GM18498 (cell line): ENCODE measurements at regions not wholly inside any gene's neighbourhood (a gene's known extent, or its start where the extent isn't known, plus 50 kb on each side); places are given as distances from the start of the nearest gene placed in this dataset.
A peak's percentile ranks its signal among the peaks of the same experiment; 100 is the strongest.

ENCODE experiments used
- ATAC-seq: cut with Tn5 transposase; IDR thresholded peaks from one replicate; pipeline ENCODE4 v1.9.1; 2021; ENCODE audit warnings: mild to moderate bottlenecking, moderate library complexity; ENCODE audit not compliant: unreplicated experiment

DNA sequence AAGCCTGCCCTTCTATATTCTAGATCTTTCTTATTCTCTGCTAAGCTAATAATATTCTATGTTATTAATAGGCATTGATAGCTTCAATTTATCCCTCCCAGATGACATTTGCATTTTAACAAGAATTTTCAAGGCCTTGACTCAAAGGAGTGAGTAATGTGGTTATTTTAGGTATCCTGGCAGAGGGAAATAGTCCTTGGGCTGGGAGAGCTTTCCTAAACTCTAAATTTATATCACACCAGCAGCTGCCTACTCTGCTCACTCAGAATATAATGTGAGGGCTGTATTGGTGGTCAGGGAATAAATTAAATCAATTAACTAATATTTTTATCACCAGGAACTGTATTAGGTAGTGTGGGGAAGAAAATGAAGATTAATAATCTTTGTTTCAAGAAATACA is 74.8 kb upstream of the ADAM23 start:
- ATAC-seq: no peak

DNA sequence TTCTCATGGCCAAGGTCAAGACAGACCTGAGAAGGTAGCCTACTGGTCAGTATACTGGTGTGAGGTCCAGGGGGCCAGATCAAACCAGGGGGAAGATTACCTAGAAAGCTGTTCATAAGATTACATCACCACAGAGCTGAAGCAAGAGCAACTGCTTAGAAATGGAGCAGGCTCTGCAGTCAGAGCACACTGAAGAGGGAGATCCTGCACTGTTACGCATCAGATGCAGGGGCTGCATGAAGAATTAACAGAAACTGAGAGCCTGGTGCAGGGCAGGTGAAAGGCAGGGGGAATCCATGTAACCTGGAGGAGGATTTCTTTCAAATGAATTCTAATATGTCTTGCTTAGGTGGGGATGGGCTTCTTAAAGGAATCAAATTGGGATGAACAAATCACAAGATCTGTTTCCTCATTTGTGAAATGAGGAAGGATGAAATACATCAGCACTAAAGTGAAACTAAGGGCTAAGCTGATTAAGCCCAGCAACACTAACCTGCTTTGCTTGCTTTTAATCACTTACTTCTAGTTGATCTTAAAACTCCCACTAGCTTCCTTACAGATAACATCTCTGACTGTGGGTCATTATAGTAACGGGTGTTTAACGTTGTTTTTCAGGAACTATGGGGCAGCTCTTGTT is 74.3 kb upstream of the ADAM23 start:
- no peak for ATAC-seq

DNA sequence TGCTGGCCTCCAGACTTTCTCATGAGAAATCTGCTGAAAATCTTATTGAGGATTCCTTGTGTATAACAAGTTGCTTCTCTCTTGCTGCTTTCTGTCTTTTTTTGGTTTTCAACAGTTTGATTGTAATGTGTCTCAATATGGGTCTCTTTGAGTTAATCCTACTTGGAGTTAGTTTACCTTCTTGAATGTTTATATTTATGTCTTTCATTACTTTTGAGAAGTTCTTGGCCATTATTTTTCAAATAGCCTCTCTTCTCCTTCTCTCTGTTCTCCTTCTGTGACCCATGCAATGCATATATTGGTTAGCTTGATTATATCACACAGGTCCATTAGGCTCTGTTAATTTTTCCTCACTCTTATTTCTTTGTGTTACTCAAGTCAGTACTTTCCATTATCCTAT is 67.4 kb upstream of the ADAM23 start:
- no peak for ATAC-seq

DNA sequence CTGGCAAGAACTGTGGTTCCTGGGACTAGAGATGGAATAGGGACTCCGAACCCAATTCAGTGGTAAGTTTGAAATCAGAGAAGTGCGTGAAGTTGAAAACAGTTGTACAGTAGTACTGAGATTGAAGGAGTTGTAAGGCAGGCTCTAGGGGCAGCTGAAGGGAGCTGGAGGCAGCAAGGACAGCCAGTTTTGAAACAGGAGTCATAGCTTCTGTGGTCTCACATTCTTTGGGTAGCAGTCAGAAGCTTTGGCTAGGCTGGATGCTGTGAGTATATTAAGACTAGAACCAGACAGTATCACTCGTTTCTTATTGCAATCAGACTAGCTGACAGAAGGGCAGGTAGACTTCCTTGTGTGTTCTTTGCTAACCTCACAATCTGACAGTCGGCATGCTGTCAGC is 64.5 kb upstream of the ADAM23 start:
- no peak for ATAC-seq

DNA sequence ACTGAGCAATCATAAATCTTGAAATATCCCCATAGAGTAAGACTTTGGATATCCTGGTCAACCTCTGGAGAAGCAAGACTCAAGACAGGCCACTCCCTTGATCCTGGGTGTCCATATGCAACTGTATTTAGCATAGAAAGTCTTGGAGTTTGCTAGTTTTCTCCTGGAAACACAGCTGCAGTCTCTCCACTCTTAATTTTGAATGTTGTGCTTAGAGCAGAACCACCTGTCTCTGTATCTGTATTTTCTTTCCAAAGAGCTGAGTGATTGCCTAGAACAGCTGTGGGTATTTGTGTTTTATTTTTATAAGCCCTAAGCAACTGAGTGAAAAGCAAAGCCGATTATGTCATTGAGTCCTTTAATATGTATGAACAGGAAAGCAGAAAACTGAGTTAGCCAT is 64.1 kb upstream of the ADAM23 start:
- no peak for ATAC-seq

DNA sequence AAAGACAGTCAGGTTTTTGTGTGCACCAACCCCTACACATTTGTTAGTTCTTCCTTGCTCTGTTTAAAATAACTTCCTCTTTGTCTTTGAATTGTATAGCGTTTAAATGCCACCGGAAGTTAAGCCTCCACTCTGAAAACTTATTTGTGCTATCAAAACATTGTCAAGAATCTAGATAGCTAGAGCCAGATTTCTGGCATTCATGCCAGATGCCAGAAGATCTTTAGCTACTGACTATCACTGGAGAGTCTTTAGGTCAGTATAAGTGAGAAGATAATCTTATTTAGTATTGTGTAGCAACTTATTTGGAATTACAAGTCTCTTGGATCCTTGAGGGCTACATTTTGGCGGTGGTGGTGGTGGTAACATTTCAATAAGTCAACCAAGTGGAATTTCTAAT is 63.4 kb upstream of the ADAM23 start:
- no peak for ATAC-seq

DNA sequence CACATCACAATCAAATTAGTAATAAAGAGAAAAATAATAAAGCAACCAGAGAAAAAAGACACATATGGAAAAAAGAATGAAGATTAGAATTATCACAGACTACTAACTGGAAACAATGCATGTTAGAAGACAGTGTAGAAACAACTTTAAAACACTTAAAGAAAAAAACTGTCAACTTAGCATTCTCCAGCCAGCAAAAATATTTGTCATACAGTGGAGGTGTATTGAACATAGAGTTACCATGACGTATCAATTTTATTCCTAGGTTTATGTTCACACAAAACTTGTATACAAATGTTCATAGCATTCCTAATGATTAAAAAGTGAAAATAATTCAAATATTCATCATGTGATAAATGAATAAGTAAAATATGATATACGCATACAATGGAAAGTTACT is 61.5 kb upstream of the ADAM23 start:
- no peak for ATAC-seq

DNA sequence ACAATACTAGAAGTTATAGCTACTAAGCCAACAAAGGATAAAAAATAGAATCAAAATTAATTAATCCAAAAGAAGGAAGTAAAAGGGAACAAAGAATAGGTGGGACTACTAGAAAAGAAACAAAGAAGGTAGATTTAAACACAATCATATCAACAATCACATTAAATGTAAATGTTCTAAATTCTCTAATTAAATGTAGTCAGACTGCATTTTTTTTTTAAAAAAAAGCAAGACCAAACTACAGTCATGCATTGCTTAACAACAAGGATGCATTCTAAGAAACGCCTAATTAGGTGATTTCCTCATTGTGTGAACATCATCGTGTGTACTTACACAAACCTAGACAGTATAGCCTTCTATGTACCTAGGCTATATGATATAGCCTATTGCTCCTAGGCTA is 59.7 kb upstream of the ADAM23 start:
- ATAC-seq: no peak

DNA sequence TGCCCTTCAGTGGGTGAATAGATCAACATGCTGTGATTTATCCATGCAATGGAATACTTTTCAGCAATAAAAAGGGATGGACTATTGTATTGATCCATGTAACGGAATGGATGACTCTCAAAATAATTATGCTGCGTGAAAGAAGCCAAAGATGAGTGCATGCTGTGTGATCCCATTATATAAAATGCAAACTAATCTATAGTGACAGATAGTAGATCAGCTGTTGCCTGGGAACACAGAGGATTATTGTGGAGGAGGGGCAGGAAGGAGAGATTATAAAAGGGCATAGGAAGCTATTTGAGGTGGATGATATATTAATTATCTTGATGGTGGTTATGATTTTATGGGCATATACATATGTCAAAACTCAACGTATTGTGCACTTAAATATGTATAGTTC is 55.5 kb upstream of the ADAM23 start:
- no peak for ATAC-seq

DNA sequence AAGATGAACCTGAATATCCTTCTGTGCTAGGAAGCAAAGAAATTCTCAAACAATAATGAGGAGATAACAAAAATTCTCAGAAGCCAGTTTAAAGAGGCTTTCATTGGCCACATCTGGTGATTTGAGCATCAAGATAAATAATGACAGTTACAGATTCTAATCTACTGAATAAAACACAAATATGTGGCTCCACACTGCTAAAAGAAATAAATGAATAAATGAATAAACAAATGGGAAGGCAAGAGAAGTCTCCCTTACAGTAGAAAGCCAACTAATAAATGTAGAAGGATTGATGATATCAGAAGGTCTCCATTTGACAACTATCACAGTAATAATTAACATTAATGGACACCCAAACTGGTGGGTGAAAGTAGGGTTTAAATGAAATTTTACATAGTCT is 54.6 kb upstream of the ADAM23 start:
- no peak for ATAC-seq

DNA sequence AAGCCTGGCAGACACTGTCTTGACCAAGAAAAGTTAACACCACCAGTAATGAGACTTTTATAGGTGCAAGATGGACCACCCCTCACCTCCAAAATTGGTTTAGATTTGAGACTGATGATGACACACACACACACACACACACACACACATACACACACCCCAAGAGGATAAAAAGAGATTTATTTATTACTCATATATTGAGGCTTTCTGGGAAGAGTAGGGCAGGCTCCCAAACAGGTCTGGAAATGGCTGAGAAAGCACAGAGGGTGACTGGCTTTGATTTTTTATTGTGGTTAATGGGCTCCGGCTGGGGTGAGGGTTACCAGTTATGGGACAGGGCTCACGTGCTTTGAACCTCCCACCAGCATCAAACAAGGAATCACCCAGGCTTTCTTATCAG is 54.2 kb upstream of the ADAM23 start:
- ATAC-seq: no peak

DNA sequence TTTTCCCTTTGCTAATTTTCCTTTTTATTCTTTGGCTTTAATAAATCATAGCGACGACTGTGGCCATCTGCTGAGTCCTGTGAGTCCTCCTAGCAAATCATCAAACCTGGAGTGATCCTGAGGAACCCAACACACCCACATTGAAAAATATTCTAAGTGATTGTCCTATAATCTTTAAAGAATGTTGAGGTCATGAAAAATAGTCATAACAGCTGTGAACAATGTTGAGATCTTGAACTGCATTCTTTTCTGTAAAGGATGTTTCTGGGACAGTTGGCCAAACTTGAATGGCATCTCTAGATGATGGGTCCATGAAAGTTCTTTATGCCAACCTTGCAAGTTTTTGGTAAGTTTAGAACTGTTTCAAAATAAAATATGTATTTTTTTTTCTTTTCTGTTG is 53.2 kb upstream of the ADAM23 start:
- ATAC-seq: no peak

DNA sequence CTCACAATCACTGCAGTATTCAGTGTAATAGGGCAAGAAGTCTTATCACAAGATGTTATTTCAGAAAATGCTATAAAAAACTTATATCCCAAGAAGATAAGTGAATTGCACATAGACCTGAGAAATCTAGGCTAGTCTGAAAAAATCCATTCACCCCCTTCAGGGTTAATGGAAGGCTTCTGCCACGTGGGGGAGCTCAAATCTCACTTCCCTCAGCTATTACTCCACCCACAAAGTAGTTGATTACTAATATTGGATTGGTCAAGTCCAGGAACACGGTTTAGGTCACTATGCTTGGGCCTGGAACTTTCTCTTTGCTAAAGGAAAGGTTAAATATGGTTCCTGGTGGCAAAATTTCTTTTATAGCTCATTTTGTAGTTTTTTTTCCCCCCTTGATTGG is 51.2 kb upstream of the ADAM23 start:
- ATAC-seq: peak; percentile 97
